K562 (cell line): ENCODE measurements at regions not wholly inside any gene's neighbourhood (a gene's known extent, or its start where the extent isn't known, plus 50 kb on each side); places are given as distances from the start of the nearest gene placed in this dataset.

Experiments
- BRCA1 ChIP-seq, 2 experiments: fragments of 450-650 bp in 1 of 2; sonication (generic) in 1 of 2; formaldehyde crosslinking in 1 of 2; IDR thresholded peaks; 2 replicates each; pipeline versions ENCODE4 v1.5.0 to v1.6.1; 2017 to 2020; ENCODE audit warnings: mild to moderate bottlenecking in 1 of 2, missing genetic modification reagents in 1 of 2
- CHAMP1 ChIP-seq: fragments of 450-650 bp; IDR thresholded peaks from 2 replicates; pipeline ENCODE4 v1.6.1; 2016; ENCODE audit warnings: mild to moderate bottlenecking
- CXXC5 ChIP-seq: fragments of 250-450 bp; sonication (Bioruptor Pico); IDR thresholded peaks from 2 replicates; pipeline ENCODE4 v1.8.0; 2022; ENCODE audit warnings: inconsistent platforms, mild to moderate bottlenecking, moderate library complexity
- HMGN3 ChIP-seq: IDR thresholded peaks from 2 replicates; pipeline ENCODE4 v1.6.1; 2011; ENCODE audit warnings: borderline replicate concordance, low read depth, mild to moderate bottlenecking, mixed read lengths, low read length; ENCODE audit not compliant: insufficient read length; ENCODE audit errors: extremely low read depth
- SNRNP70 ChIP-seq: fragments of 200-400 bp; formaldehyde crosslinking; optimal IDR thresholded peaks from 2 replicates; pipeline ENCODE3; 2017; ENCODE audit warnings: low read depth, low read length
- ZBED1 ChIP-seq: IDR thresholded peaks from 2 replicates; pipeline ENCODE4 v1.6.1; 2014
- ZFP30 ChIP-seq: fragments of 250-450 bp; sonication (Bioruptor Pico); IDR thresholded peaks from 2 replicates; pipeline ENCODE4 v1.8.0; 2022; ENCODE audit warnings: moderate library complexity, mild to moderate bottlenecking, inconsistent platforms, borderline replicate concordance
- ZNF253 ChIP-seq: fragments of 250-450 bp; sonication (Bioruptor Pico); conservative IDR thresholded peaks from 2 replicates; pipeline ENCODE4 v1.6.1; 2021; ENCODE audit warnings: mild to moderate bottlenecking
- ZNF785 ChIP-seq: fragments of 250-450 bp; sonication (Bioruptor Pico); IDR thresholded peaks from 2 replicates; pipeline ENCODE4 v1.4.0; 2020; ENCODE audit warnings: mild to moderate bottlenecking
- TF ChIP-seq, protein P1 (sequence below): fragments of 250-450 bp; sonication (Bioruptor Pico); IDR thresholded peaks from 2 replicates; pipeline ENCODE4 v1.8.0; 2021; ENCODE audit warnings: moderate library complexity, mild to moderate bottlenecking, inconsistent platforms

GRCh38 chr13:57030671-57031070 is 110.0 kb upstream of the PRR20A start (continued):
- TF ChIP-seq CHAMP1 (no peak), ZBED1 (no peak), ZFP30 (CRISPR knock-in tag) (no peak), CXXC5 (CRISPR knock-in tag) (no peak), HMGN3 (no peak), SNRNP70 (no peak), ZNF785 (no peak), ZNF253 (CRISPR knock-in tag) (no peak), BRCA1 (IDR thresholded peaks at IDR 0.05) (no peak), BRCA1 (CRISPR knock-in tag; IDR thresholded peaks at IDR 0.05) (no peak)
- TF ChIP-seq, protein P1, sequence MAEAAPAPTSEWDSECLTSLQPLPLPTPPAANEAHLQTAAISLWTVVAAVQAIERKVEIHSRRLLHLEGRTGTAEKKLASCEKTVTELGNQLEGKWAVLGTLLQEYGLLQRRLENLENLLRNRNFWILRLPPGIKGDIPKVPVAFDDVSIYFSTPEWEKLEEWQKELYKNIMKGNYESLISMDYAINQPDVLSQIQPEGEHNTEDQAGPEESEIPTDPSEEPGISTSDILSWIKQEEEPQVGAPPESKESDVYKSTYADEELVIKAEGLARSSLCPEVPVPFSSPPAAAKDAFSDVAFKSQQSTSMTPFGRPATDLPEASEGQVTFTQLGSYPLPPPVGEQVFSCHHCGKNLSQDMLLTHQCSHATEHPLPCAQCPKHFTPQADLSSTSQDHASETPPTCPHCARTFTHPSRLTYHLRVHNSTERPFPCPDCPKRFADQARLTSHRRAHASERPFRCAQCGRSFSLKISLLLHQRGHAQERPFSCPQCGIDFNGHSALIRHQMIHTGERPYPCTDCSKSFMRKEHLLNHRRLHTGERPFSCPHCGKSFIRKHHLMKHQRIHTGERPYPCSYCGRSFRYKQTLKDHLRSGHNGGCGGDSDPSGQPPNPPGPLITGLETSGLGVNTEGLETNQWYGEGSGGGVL (CRISPR knock-in tag) = no peak
